ENCODE measurements at regions not wholly inside any gene's neighbourhood (a gene's known extent, or its start where the extent isn't known, plus 50 kb on each side); places are given as distances from the start of the nearest gene placed in this dataset.

DNA sequence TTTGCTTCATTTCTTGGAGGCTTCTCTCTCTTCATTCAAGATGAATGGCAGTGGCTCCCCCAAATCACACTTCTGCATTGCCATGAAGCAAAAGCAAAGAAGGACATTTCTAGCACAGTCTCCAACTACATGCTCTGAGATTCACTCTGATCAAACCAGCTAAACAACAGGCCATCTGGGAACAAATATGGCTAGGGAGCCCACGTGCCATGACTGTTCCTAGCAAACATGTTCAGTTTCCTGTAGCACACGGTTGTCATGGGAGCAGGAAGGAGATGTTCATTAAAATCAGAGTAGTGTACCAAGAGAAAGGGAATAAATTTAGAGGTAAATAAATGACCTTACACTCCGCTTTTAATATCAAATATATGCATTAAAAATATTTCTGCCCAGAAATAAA, 327.3 kb downstream of the GBE1 start:
- TF ChIP-seq, protein P1, sequence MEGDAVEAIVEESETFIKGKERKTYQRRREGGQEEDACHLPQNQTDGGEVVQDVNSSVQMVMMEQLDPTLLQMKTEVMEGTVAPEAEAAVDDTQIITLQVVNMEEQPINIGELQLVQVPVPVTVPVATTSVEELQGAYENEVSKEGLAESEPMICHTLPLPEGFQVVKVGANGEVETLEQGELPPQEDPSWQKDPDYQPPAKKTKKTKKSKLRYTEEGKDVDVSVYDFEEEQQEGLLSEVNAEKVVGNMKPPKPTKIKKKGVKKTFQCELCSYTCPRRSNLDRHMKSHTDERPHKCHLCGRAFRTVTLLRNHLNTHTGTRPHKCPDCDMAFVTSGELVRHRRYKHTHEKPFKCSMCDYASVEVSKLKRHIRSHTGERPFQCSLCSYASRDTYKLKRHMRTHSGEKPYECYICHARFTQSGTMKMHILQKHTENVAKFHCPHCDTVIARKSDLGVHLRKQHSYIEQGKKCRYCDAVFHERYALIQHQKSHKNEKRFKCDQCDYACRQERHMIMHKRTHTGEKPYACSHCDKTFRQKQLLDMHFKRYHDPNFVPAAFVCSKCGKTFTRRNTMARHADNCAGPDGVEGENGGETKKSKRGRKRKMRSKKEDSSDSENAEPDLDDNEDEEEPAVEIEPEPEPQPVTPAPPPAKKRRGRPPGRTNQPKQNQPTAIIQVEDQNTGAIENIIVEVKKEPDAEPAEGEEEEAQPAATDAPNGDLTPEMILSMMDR (IDR thresholded peaks at IDR 0.05), result no peak
- no peak for TF ChIP-seq POLR2A (IDR thresholded peaks at IDR 0.05)

All from heart left ventricle (tissue), 13 donors.